ENCODE measurements at regions not wholly inside any gene's neighbourhood (a gene's known extent, or its start where the extent isn't known, plus 50 kb on each side); places are given as distances from the start of the nearest gene placed in this dataset.
A peak's percentile ranks its signal among the peaks of the same experiment; 100 is the strongest.
"Not testable (repeated sequence)": the region's sequence is repeated elsewhere in the genome, so short reads cannot be mapped to it uniquely, and the experiment has no call there.

DNA sequence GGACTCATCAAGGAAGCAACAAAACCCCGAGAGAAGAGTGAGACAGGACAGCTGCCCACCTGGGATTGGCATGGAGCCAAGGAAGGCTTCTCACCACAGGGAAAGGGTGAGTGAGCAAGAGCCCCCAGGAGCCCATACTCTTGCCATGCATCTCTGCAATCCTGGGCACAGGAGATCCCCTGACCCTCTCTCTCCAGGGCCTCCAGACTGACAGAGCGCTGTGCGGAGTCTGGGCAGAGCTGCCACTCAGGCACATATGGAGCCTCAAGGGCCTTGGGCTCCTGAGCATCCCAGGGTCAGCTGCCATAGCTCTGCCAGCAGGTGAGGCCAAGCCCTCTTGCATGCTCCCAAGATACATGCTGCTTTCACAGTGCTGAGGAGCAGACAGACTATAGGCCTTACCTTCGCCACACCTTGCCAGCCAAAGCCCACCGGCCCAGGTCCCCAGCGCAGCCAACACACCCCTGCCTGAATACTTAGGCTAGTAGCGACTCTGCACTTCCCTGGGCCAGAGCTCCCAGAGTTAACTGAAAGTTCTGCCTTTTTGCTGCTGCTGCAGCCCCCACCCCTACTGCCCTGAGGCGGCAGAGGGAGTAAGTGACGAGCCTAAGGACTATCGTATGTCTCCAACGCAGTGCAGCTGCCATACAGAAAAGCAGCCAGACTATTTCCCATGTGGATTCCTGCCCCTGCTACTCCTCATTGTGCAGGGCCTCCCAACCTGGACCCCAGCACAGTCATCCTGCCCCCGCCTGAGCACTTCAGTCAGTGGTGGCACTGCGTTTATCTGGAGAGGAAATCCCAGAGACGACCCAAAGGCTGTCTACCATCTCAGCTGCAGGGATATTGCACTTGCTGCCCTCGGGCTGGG is 251.6 kb downstream of the SPATA31A6 start:
- not testable (repeated sequence) for DNase-seq (ENCODE audit: low spot score)

DNA sequence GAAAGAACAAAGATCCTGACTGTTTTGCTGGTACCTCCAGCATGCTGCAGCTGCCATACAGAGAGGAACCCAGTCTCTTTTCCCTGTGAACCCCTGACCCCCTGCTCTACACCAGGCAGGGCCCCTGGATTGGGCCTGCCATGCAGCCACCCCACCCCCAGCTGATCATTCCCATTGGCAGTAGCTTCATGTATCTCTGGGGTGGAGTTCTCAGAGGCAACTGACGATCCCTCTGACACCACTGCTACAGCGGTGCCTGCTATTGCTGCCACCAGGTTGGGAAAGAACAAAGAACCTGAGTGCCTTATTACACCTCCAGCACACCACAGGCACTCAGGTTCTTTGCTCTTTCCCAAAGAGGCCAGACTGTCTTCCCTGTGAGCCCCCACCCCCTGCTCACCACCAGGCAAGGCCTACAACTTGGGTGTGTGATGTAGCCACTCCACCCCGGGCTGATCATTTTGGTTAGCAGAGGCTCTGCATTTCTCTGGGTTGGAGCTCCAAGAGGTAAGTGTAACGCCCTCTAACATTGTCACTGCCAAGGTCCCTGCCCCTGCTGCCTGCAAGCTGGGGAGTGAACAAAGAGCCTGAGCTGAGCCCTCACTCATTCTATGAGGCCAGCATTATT is 252.4 kb downstream of the SPATA31A6 start:
- DNase-seq (ENCODE audit: low spot score), result not testable (repeated sequence)

DNA sequence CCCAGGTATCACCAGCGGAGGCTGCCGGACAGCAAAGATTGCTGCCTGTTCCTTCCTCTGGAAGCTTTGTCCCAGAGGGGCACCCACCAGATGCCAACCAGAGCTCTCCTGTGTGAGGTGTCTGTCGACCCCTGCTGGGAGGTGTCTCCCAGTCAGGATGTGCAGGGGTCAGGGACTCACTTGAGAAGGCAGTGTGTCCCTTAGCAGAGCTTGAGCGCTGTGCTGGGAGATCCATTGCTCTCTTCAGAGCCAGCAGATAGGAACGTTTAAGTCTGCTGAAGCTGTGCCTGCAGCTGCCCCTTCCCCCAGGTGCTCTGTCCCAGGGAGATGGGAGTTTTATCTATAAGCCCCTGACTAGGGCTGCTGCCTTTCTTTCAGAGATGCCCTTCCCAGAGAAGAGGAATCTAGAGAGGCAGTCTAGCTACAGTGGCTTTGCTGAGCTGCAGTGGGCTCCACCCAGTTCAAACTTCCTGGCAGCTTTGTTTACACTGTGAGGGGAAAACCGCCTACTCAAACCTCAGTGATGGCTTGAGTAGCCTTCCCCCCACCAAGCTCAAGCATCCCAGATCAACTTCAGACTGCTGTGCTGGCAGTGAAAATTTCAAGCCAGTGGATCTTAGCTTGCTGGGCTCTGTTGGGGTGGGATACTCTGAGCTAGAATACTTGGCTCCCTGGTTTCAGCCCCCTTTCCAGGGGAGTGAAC is 253.7 kb downstream of the SPATA31A6 start:
- DNase-seq (ENCODE audit: low spot score), result not testable (repeated sequence)

DNA sequence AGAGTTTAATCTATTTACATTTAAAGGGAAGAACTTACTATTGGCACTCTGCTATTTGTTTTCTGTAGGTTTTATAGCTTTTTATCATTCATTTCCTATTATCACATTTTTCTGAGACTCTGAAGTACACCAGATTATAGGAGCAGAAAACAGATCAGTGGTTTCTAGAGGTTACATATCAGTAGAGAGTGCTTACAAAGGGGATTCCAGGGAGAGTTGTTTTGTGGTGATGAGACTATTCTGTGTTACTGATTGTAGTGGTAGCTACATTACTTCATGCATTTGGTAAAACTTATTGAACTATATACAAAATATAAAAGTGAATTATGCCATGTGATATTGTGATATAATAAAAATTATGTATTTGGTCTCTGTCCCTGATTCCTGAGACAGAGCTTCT is 259.2 kb downstream of the SPATA31A6 start:
- not testable (repeated sequence) for DNase-seq (ENCODE audit: low spot score)

DNA sequence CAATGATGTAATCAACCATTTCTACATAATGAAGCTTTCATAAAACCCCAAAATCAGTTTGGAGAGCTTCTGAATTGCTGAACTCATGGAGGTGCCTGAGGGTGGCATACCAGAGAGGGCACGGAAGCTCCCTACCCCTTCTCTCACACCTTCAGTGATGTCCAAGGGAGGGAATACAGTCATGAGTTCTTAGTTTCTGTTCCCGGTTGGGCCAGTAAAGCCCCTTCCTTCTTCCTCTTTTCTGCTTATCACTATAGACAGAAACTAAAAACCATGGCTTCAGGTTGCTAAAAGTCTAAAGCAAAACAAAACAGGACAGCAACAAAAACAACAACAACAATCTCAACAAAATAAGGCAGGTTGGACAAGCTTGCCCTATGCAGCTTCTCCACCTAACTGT is 260.0 kb downstream of the SPATA31A6 start:
- not testable (repeated sequence) for DNase-seq (ENCODE audit: low spot score)

DNA sequence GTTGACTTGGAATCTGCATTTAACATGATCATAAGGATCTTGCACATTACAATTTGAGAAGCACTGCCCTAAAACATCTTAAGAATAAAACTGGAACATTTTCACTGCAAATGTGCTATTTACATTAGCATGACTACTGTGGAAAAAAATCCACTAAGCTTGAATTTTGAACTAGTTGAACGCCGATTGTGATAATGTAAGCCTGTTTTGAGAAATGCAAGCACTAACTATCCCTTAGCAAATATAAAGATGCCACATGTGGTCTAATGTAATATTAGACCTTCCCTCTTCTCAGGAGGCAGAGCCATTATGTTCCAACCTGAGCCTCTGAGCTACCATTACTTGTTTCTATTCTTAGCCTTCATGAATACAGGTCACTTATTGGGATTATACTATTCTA is 278.0 kb downstream of the SPATA31A6 start:
- DNase-seq (ENCODE audit: low spot score), result not testable (repeated sequence)

DNA sequence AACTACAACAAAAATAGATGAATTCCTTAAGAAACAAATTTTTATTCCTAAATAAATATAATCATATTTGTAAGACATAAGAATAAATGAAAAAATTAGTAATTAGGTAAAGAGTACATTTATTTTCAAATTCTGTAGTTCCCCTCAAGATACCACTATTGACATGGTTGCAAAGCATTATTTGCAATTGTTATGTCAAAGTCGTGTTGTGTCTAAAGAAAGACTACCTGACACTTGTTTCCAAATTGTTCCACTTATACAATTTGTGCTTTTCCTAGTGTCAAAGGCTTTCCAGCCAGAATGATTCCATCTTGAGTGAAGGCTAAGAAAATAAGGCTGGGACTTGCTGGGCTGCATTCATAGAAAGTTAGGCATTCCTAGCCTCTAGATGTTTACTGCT is 278.4 kb downstream of the SPATA31A6 start:
- DNase-seq (ENCODE audit: low spot score), result not testable (repeated sequence)

DNA sequence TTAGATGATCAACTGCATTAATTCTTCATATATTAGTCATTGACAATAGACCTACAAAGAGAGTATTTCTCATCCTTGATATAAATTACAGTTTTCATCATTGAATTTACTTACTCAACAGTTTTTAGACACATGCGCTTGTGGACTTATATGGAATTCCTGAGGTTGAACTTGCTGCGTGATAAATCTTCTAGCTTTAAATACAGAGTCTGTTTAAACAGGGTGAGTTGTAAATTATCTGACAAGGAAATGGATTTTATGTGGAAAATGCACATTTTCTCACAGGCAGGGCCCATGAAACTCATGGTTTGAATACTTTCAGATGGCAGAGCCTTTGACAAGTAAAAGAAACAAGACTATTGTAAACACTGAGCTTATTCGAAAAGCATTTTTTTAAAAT is 280.5 kb downstream of the SPATA31A6 start:
- DNase-seq (ENCODE audit: low spot score), result not testable (repeated sequence)

DNA sequence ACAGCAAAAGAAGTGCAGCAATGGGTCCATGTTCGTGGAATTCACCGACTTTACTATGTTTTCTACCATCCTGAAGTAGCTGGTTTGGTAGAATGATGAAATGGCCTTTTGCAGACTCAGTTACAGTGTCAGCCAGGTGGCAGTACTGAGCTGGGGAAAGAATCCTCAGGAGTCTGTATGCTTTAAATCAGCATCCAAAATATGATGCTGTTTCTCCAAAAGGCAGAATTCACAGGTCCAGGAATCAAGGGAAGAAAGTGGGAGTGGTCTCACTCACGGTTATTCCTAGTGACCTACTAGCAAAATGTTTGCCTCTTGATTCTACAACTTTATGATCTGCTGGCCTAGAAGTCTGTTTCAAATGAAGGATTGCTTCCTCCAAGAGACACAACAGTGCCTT is 287.1 kb downstream of the SPATA31A6 start:
- peak; percentile 3 for DNase-seq (ENCODE audit: low spot score)

DNA sequence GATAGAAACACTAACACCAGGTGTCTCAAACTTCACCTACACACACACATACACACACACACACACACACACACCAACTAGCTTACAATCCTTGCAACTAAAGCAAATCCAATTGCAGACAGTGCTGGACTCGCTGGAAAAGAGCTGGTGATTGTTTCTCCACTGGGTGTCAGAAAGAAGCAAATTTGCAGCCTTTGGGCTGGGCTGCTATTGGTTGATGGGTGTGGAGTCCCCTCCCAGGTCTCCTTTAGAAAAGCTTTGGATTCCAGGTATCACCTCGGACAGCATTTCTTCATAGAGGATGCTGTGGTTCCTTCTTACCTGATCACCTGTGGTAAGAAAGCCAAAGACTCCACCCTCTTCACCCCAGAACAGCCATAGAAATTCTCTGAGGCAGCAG is 307.5 kb downstream of the SPATA31A6 start:
- not testable (repeated sequence) for DNase-seq (ENCODE audit: low spot score)

DNA sequence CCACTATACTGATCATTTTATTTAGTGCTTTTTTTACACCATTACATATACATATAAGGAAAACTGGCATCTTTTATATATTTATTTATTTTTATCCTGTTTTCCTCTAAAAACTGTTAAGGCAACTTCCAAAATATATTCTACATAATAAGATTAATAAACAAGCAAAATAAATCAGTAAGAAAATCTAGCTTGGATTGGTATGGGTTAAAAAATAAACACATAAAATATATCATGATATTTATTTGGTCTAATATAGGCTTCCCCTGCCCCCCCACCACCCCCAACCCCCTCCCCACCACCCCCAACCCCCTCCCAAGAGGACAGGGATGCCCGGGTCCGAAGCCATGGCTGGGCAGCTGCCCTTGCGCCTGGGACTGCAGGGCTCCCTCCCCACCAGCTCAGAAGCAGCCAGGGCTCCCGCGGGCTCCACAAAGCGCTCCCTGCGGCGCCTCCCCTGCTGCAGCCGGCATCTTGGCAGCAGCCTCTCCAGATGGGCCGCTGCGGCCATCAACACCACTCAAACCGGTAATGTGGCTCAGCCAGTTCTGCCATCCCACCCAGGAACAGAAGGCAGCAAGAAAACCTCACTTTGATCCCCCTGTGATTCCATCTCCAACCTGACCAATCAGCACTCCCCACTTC is 319.3 kb downstream of the SPATA31A6 start:
- not testable (repeated sequence) for DNase-seq (ENCODE audit: low spot score)

DNA sequence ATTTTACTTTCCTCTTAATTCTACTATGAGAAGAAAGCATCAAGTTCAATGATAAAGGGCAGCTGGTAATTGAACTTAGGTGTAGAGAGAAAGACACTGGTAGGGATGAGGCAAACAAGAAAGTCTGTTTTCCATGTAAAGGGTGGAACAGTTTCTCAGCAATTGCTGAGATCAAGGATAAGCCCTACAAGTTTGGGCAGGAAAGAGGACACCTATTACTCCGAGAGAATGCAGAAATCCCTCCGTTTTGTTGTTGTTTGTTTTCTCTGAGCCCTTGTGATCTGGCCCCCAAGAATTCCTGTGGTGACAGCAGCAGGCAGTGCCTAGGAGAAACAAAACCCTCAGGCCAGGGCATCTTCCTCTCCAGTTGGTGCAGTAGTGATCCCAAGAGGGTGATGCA is 324.7 kb downstream of the SPATA31A6 start:
- DNase-seq (ENCODE audit: low spot score), result not testable (repeated sequence)

DNA sequence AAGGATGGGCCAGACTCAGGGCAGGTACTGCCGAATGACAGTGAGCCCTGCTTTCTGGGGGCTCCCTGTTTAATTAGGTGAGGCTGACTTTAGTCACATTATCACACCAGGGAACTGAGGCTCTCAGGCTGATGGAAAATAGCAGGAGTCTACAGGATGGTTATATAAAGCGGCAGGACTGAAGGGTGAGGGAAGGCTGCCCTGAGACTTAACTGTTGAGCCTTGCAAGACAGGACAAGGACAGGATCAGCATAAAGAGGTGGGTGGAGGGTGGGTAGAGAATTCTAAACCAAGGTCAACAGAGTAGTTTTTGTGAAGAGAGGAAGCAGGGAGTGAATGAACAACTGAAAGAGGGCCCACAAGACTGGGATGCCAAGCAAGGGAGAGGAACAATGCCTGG is 330.1 kb downstream of the SPATA31A6 start:
- not testable (repeated sequence) for DNase-seq (ENCODE audit: low spot score)

DNA sequence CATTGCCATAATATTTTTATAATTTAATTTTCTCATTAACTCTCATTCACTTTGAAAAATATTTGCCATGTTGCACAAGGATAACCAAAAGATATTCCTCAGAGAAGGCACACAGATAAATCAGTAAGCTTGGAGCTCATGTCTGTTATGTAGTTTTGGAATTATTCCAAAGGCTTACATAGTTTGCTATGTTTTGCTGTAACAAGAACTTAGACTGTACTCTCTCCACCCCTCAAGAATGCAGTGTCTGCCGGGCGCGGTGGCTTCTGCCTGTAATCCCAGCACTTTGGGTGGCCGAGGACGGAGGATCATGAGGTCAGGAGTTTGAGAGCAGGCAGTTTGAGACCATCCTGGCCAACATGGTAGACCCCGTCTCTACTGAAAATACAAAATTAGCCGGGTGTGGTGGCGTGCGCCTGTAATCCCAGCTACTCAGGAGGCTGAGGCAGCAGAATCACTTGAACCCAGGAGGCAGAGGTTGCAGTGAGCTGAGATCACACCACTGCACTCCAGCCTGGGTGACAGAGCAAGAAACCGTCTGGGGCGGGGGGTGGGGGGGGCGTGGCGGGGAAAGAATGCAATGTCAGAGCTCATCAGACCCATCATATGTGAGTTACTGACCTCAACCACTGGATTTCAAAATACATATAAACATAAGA is 351.0 kb downstream of the SPATA31A6 start:
- DNase-seq (ENCODE audit: low spot score), result not testable (repeated sequence)

DNA sequence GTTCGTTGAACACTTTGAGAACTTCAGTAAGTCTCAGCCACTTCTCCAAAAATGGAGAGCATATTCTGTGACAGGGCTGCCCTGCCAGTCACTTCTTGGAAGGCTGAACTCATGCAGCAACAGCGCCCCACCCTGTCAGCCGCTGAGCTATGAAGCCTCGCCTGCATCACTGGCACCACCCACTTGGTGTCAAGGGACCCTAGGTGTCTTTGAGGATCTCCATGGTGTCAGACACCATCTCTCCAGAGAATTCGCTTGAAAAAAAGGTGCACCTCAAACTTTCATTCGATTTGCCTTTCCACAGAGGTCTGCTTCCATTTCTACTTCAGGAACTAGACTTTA is 351.5 kb downstream of the SPATA31A6 start:
- DNase-seq (ENCODE audit: low spot score), result not testable (repeated sequence)

DNA sequence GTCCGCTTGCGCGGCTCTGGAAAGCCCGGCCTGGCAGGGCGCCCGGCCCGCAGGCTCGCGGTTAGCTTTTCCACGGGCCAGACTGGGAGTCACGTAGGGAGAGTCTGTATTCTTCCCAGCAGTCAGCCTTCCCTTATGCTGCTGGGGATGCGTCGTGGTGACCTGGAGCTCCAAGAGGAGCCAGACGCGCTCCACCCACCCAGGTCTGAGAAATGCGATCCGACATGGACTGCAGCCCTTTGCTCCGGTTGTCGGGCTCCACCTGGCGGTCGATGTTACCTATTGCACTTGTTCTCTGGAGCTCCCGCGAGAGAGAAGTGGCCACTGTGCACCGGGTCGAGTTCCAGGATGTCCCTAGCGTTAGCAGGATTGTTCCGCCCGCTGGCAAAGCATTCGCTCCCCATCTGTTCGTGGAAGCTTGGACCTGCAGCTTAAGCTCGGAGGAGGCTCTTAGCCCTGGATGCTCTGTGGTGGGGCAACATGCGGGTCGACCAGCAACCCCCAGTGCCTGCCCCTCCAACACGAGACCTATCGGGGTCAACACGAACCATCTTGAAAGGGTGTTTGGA is 367.4 kb downstream of the SPATA31A6 start:
- DNase-seq (ENCODE audit: low spot score), result not testable (repeated sequence)

DNA sequence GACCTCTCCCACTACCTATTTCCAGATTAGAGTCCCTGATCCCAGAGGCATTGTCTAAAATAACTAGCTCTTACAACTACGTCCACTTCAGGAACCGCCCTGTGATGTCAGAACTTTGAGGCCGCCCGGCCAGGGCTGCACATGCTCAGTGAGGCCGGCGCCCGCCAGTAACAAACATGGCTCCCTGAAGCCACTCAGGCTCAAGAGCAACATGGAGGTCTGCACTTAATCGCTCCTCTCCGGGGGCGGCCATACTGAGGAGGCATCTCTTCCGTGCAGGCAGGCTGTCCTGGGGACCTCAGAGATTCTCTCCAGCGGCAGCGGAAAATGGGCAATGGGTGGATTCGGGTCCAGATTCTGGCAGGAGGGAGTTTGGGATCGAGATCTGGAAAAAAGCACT is 385.1 kb downstream of the SPATA31A6 start:
- not testable (repeated sequence) for DNase-seq (ENCODE audit: low spot score)

DNA sequence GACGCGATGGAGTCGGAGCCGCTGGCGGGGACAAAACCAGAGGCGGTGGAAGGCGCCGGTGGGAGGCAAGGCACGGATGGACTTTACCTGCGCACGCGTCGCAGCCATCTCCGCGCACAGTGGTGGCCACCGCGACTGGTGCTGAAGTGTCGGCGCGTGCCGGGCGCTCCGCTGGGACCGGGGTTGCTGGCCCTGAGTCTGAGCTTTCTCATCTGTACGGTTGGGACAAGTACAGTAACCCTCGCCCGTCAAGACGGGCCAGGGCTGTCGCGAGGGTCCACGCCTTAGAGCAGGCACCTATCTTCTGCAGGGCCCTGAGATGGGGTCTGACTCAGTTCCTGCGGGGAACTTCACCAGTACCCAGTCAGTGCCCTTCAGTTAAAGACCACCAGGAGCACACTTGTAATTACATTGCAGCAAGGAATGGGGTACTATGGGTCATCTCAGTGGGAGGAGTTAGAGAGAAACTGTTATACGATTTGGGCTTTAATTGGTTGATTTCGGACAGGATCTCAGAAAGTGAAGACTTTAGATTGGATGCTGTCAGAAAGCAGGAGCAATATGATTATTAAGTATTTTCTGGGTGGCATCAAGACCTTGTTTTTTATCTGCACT is 385.6 kb downstream of the SPATA31A6 start:
- not testable (repeated sequence) for DNase-seq (ENCODE audit: low spot score)

DNA sequence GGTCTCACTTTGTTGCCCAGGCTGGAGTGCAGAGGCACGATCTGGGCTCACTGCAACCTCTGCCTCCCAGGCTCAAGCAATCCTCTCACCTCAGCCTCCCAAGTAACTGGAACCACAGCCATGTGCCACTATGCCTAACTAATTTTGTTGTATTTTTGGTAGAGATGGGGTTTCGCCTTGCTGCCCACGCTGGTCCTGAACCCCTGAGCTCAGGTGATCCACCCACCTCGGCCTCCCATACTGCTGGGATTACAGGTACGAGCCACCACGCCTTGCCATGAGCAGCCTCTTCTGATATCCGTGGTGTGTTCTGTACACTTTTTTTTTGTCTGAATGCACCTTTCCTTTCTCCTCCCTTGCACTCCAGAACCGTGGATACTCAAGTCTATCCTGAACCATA is 394.4 kb downstream of the SPATA31A6 start:
- not testable (repeated sequence) for DNase-seq (ENCODE audit: low spot score)
